ENCODE measurements at regions not wholly inside any gene's neighbourhood (a gene's known extent, or its start where the extent isn't known, plus 50 kb on each side); places are given as distances from the start of the nearest gene placed in this dataset.

DNA sequence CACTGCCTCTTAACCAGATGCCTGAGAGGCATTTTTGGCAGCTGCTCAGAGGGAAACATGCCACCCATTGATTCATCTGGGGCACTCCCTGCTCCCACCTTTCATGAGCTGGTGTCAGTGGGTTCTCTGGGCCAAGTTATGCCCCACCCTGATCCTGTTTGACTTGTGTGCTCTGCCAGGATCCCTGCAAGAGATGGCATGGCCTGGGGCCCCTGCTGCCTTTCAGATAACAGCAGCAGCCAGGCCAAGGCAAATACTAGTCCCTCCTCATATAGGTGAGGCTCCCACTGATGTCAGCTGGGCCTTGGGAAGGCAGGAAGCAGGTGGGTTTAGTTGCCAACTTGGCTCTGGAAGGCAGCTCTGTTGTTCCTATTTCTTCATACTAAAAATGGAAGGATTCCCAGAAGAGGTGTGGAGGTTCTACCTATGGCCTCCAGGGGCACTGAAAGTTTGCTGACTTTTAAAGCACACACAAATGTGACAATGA lies 192.9 kb upstream of the RBPJ start:
- intact Hi-C loops (cut with micrococcal nuclease), result no loop called here
- no peaks in the 10 kb centered on the region for H3K79me2 ChIP-seq (ENCODE audit: insufficient read depth, low read length)
- no peaks in the 10 kb centered on the region for H4K20me1 ChIP-seq (ENCODE audit: insufficient read depth, low read length)
- H3K36me3 Mint-ChIP-seq, result no peaks in the 10 kb centered on the region
- TF ChIP-seq, protein P1, sequence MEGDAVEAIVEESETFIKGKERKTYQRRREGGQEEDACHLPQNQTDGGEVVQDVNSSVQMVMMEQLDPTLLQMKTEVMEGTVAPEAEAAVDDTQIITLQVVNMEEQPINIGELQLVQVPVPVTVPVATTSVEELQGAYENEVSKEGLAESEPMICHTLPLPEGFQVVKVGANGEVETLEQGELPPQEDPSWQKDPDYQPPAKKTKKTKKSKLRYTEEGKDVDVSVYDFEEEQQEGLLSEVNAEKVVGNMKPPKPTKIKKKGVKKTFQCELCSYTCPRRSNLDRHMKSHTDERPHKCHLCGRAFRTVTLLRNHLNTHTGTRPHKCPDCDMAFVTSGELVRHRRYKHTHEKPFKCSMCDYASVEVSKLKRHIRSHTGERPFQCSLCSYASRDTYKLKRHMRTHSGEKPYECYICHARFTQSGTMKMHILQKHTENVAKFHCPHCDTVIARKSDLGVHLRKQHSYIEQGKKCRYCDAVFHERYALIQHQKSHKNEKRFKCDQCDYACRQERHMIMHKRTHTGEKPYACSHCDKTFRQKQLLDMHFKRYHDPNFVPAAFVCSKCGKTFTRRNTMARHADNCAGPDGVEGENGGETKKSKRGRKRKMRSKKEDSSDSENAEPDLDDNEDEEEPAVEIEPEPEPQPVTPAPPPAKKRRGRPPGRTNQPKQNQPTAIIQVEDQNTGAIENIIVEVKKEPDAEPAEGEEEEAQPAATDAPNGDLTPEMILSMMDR (IDR thresholded peaks at IDR 0.05), result no peak
- no peak overlapping the region for H3K27ac Mint-ChIP-seq
- H3K9me3 ChIP-seq (replicated peaks in 1 of 2; ENCODE audit: control insufficient read depth in 1 of 2, insufficient read depth in 1 of 2, low read length in 2 of 2), result peaks cover 0 to 5% of the 10 kb centered on the region in 2 donors
- no peak for DNase-seq
- no peak overlapping the region for H3K27ac ChIP-seq (ENCODE audit: low read depth in 1 of 2, low read length in 2 of 2)
- H3K4me1 ChIP-seq (ENCODE audit: control insufficient read depth in 1 of 2, insufficient read depth in 2 of 2, low read length in 2 of 2), result no peaks in the 10 kb centered on the region
- H3K27me3 ChIP-seq (ENCODE audit: control insufficient read depth in 2 of 2, insufficient read depth in 2 of 2, low read length in 2 of 2), result no peaks in the 10 kb centered on the region
- H2AFZ ChIP-seq (ENCODE audit: insufficient read depth, low read depth, low read length, poor library complexity, severe bottlenecking), result no peak overlapping the region
- no peaks in the 10 kb centered on the region for H3K36me3 ChIP-seq (replicated peaks in 1 of 2; ENCODE audit: control insufficient read depth in 1 of 2, insufficient read depth in 2 of 2, low read length in 2 of 2)
- H3K4me3 Mint-ChIP-seq, result no peak overlapping the region
- H3K4me2 ChIP-seq (replicated peaks; ENCODE audit: extremely low read depth, low read length, poor library complexity, severe bottlenecking), result no peak overlapping the region
- no peak overlapping the region for H3K4me3 ChIP-seq (replicated peaks in 1 of 3; ENCODE audit: low read depth in 2 of 3, low read length in 3 of 3)
- no peak overlapping the region for H3K9ac ChIP-seq (ENCODE audit: insufficient read depth, low read length, poor library complexity, severe bottlenecking)
- peaks cover 0 to 6% (median 2%) of the 10 kb centered on the region in 7 donors for H3K9me3 Mint-ChIP-seq
- peaks cover 3 to 5% (median 3%) of the 10 kb centered on the region in 3 donors for H3K27me3 Mint-ChIP-seq (ENCODE audit: low read depth in 3 of 3)
- H3K4me1 Mint-ChIP-seq, result peaks cover 3% of the 10 kb centered on the region

DNA sequence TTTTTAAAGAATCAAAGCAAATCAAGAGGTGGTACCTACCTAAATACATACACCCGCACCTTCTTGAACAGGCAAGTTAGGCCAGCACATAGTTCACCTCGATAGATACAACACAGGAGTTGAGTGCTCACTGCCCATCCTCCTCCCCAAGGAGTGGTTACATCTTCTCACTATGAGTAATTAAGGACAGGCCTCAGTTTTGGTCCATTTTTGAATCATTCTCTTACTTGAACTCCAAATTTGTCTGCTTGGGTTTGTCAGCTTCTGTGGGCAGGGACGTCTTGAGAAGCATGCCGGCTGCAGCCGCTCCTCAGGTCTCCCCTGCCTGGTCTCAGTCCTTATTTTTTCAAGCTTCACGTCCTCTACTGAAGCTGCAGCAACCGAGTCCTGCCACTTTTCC lies 190.6 kb upstream of the RBPJ start:
- TF ChIP-seq, protein P1 (IDR thresholded peaks at IDR 0.05), result no peak
- Histone ChIP-seq H3K9ac (ENCODE audit: insufficient read depth, low read length, poor library complexity, severe bottlenecking) (no peak overlapping the region), H3K27ac (ENCODE audit: low read depth in 1 of 2, low read length in 2 of 2) (no peak overlapping the region), H3K4me2 (replicated peaks; ENCODE audit: extremely low read depth, low read length, poor library complexity, severe bottlenecking) (no peak overlapping the region), H3K4me3 (replicated peaks in 1 of 3; ENCODE audit: low read depth in 2 of 3, low read length in 3 of 3) (no peak overlapping the region), H3K9me3 (replicated peaks in 1 of 2; ENCODE audit: control insufficient read depth in 1 of 2, insufficient read depth in 1 of 2, low read length in 2 of 2) (peaks cover 0 to 5% of the 10 kb centered on the region in 2 donors), H4K20me1 (ENCODE audit: insufficient read depth, low read length) (no peaks in the 10 kb centered on the region), H3K79me2 (ENCODE audit: insufficient read depth, low read length) (no peaks in the 10 kb centered on the region), H2AFZ (ENCODE audit: insufficient read depth, low read depth, low read length, poor library complexity, severe bottlenecking) (no peak overlapping the region), H3K36me3 (replicated peaks in 1 of 2; ENCODE audit: control insufficient read depth in 1 of 2, insufficient read depth in 2 of 2, low read length in 2 of 2) (no peaks in the 10 kb centered on the region), H3K27me3 (ENCODE audit: control insufficient read depth in 2 of 2, insufficient read depth in 2 of 2, low read length in 2 of 2) (no peaks in the 10 kb centered on the region), H3K4me1 (ENCODE audit: control insufficient read depth in 1 of 2, insufficient read depth in 2 of 2, low read length in 2 of 2) (no peaks in the 10 kb centered on the region)
- H3K27ac Mint-ChIP-seq, result no peak overlapping the region
- H3K4me1 Mint-ChIP-seq, result peaks cover 3% of the 10 kb centered on the region
- no peak for DNase-seq
- H3K9me3 Mint-ChIP-seq, result peaks cover 0 to 8% (median 4%) of the 10 kb centered on the region in 7 donors
- H3K27me3 Mint-ChIP-seq (ENCODE audit: low read depth in 3 of 3), result peaks cover 3 to 11% (median 3%) of the 10 kb centered on the region in 3 donors
- 98% methylated on average over 6 of the region's 7 CpGs for WGBS (ENCODE audit: insufficient coverage)
- no peak overlapping the region for H3K4me3 Mint-ChIP-seq
- H3K36me3 Mint-ChIP-seq, result no peaks in the 10 kb centered on the region
- intact Hi-C loops (cut with micrococcal nuclease), result no loop called here

Data from CD14-positive monocyte (primary cell).